ENCODE measurements at regions not wholly inside any gene's neighbourhood (a gene's known extent, or its start where the extent isn't known, plus 50 kb on each side); places are given as distances from the start of the nearest gene placed in this dataset.

GRCh38 chr5:138629392-138629791, 54.2 kb upstream of the HSPA9 start:
- H3K79me2 ChIP-seq (ENCODE audit: control insufficient read depth, insufficient read depth, low read length), result no peaks in the 10 kb centered on the region
- H2AFZ ChIP-seq (ENCODE audit: control insufficient read depth, low read length), result no peak overlapping the region
- H3K9me3 ChIP-seq (ENCODE audit: control insufficient read depth, low read depth, low read length), result no peaks in the 10 kb centered on the region
- no peaks in the 10 kb centered on the region for H3K4me1 ChIP-seq (ENCODE audit: control insufficient read depth, extremely low read depth, insufficient read depth, low read length)
- no peaks in the 10 kb centered on the region for H3K36me3 ChIP-seq (ENCODE audit: control insufficient read depth in 2 of 2, extremely low read depth in 1 of 2, insufficient read depth in 2 of 2, low read length in 2 of 2)
- no peak overlapping the region for H3K4me2 ChIP-seq (ENCODE audit: control insufficient read depth, extremely low read depth, insufficient read depth, low read depth, low read length)
- H3K27me3 ChIP-seq (ENCODE audit: control insufficient read depth, extremely low read depth, insufficient read depth, low read length), result no peaks in the 10 kb centered on the region
- H4K20me1 ChIP-seq (ENCODE audit: control insufficient read depth, extremely low read depth, insufficient read depth, low read length), result no peaks in the 10 kb centered on the region
- H3K27ac ChIP-seq (ENCODE audit: control insufficient read depth, insufficient read depth, low read length), result no peak overlapping the region
- TF ChIP-seq, protein P1, sequence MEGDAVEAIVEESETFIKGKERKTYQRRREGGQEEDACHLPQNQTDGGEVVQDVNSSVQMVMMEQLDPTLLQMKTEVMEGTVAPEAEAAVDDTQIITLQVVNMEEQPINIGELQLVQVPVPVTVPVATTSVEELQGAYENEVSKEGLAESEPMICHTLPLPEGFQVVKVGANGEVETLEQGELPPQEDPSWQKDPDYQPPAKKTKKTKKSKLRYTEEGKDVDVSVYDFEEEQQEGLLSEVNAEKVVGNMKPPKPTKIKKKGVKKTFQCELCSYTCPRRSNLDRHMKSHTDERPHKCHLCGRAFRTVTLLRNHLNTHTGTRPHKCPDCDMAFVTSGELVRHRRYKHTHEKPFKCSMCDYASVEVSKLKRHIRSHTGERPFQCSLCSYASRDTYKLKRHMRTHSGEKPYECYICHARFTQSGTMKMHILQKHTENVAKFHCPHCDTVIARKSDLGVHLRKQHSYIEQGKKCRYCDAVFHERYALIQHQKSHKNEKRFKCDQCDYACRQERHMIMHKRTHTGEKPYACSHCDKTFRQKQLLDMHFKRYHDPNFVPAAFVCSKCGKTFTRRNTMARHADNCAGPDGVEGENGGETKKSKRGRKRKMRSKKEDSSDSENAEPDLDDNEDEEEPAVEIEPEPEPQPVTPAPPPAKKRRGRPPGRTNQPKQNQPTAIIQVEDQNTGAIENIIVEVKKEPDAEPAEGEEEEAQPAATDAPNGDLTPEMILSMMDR (optimal IDR thresholded peaks at IDR 0.05 in 1 of 3, IDR thresholded peaks at IDR 0.05 in 1 of 3, conservative IDR thresholded peaks at IDR 0.05 in 1 of 3; ENCODE audit: extremely low read depth in 1 of 3, insufficient read depth in 2 of 3, low read length in 3 of 3), result no peak
- TF ChIP-seq EZH2 (IDR thresholded peaks at IDR 0.05; ENCODE audit: low read length), result no peak
- no peak overlapping the region for H3K9ac ChIP-seq (ENCODE audit: control insufficient read depth, extremely low read depth, insufficient read depth, low read length)
- no peaks in the 10 kb centered on the region for H3K9me1 ChIP-seq (ENCODE audit: control insufficient read depth, extremely low read depth, insufficient read depth, low read length)
- H3K4me3 ChIP-seq (ENCODE audit: control insufficient read depth in 2 of 3, extremely low read depth in 1 of 3, insufficient read depth in 2 of 3, low read depth in 1 of 3, low read length in 3 of 3), result no peak overlapping the region
- FAIRE-seq (no peak), DNase-seq (ENCODE audit: low read depth, low spot score) (no peak)
- dilution Hi-C loops (cut with MboI; ENCODE audit: extremely low pct_ligation_motif_present, low sequenced_read_pairs), result no loop called here

DNA sequence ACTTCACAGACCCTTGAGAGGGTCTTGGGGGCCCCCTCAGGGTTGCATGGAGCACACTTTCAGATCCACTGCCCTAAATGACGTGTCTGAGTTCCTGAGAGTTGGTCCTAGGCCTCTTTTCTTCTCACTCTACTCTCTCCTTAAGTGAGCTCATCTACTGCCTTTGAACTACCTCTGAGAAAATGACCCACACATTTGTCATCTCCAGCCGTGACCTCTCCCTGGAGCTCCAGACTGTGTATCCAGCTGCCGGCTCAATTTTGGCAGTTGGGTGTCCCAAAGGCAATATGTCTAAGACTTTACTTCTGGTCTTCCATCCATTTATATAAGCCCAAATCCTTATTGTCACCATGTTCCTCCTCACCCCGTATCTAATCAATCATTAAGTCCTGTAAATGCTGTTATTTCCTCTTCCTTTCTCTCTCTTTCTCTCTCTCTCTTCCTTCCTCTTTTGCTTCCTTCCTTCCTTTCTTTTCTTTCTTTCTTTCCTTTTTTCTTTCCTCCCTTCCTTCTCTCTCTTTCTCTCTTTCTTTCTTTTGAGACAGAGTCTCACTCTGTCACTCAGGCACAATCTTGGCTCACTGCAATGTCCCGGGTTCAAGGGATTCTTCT, 51.2 kb upstream of the HSPA9 start:
- FAIRE-seq (no peak), DNase-seq (ENCODE audit: low read depth, low spot score) (no peak)
- dilution Hi-C loops (cut with MboI; ENCODE audit: extremely low pct_ligation_motif_present, low sequenced_read_pairs), result no loop called here

More for the DNA sequence above, 51.2 kb upstream of the HSPA9 start:
- Histone ChIP-seq H2AFZ (ENCODE audit: control insufficient read depth, low read length) (no peak overlapping the region), H3K36me3 (ENCODE audit: control insufficient read depth in 2 of 2, extremely low read depth in 1 of 2, insufficient read depth in 2 of 2, low read length in 2 of 2) (no peaks in the 10 kb centered on the region), H3K4me1 (ENCODE audit: control insufficient read depth, extremely low read depth, insufficient read depth, low read length) (no peaks in the 10 kb centered on the region), H4K20me1 (ENCODE audit: control insufficient read depth, extremely low read depth, insufficient read depth, low read length) (no peaks in the 10 kb centered on the region), H3K27ac (ENCODE audit: control insufficient read depth, insufficient read depth, low read length) (no peak overlapping the region), H3K9me1 (ENCODE audit: control insufficient read depth, extremely low read depth, insufficient read depth, low read length) (no peaks in the 10 kb centered on the region), H3K79me2 (ENCODE audit: control insufficient read depth, insufficient read depth, low read length) (no peaks in the 10 kb centered on the region), H3K27me3 (ENCODE audit: control insufficient read depth, extremely low read depth, insufficient read depth, low read length) (no peaks in the 10 kb centered on the region), H3K4me2 (ENCODE audit: control insufficient read depth, extremely low read depth, insufficient read depth, low read depth, low read length) (no peak overlapping the region), H3K4me3 (ENCODE audit: control insufficient read depth in 2 of 3, extremely low read depth in 1 of 3, insufficient read depth in 2 of 3, low read depth in 1 of 3, low read length in 3 of 3) (no peak overlapping the region), H3K9ac (ENCODE audit: control insufficient read depth, extremely low read depth, insufficient read depth, low read length) (no peak overlapping the region), H3K9me3 (ENCODE audit: control insufficient read depth, low read depth, low read length) (no peaks in the 10 kb centered on the region)
- TF ChIP-seq EZH2 (IDR thresholded peaks at IDR 0.05; ENCODE audit: low read length), result no peak
- TF ChIP-seq, protein P1 (optimal IDR thresholded peaks at IDR 0.05 in 1 of 3, IDR thresholded peaks at IDR 0.05 in 1 of 3, conservative IDR thresholded peaks at IDR 0.05 in 1 of 3; ENCODE audit: extremely low read depth in 1 of 3, insufficient read depth in 2 of 3, low read length in 3 of 3), result no peak
